ENCODE measurements at regions not wholly inside any gene's neighbourhood (a gene's known extent, or its start where the extent isn't known, plus 50 kb on each side); places are given as distances from the start of the nearest gene placed in this dataset.

GRCh38 chr14:101196795-101197590, 293.5 kb upstream of the RTL1 start:
- no peak for ATAC-seq

DNA sequence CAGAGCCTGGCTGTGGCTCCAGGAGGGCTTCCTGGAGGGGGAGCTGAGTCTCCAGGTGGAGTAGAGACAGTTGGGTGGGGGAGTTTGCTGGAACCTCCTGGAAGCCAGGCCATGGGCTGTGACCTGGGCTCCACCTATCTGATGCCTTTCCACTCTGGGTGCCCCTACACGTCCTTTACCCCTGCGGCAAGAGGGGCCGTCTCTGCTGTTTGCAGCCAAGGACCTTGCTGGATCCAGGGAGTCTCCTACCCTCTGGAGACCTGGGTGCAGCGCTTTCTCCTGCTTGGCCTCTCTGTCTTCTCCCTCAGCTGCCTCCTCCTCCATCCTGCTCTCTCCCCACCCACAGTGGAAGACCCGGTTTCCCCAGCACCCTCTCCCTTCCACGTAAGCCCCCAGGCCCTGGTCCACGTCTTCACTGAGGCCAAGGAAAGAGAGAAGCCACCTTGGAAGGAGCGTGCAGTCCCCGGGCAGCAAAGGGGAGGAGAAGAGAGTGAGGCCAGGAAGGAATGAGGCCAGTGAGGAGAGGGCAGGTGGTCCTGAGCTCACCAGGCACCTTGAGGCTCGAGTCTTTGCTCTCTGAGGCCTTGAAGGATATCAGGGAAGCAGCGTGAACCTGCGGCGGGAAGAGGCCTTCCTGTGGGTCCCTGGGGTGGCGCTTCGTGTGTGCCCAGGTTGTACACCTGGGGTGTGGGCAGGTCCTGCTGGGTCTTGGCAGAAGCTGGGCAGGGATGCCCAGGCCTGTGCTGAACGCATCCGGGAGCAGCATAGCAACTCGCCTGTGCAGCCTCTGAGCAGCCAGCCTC, 294.3 kb upstream of the RTL1 start:
- no peak for ATAC-seq

- ATAC-seq, result no peak
Observed at GRCh38 chr14:101198398-101199027, 295.0 kb upstream of the RTL1 start.

- no peak for ATAC-seq
Observed at GRCh38 chr14:101199028-101199770, 295.7 kb upstream of the RTL1 start.

- ATAC-seq, result no peak
Observed at GRCh38 chr14:101200008-101200649, 296.6 kb upstream of the RTL1 start.

DNA sequence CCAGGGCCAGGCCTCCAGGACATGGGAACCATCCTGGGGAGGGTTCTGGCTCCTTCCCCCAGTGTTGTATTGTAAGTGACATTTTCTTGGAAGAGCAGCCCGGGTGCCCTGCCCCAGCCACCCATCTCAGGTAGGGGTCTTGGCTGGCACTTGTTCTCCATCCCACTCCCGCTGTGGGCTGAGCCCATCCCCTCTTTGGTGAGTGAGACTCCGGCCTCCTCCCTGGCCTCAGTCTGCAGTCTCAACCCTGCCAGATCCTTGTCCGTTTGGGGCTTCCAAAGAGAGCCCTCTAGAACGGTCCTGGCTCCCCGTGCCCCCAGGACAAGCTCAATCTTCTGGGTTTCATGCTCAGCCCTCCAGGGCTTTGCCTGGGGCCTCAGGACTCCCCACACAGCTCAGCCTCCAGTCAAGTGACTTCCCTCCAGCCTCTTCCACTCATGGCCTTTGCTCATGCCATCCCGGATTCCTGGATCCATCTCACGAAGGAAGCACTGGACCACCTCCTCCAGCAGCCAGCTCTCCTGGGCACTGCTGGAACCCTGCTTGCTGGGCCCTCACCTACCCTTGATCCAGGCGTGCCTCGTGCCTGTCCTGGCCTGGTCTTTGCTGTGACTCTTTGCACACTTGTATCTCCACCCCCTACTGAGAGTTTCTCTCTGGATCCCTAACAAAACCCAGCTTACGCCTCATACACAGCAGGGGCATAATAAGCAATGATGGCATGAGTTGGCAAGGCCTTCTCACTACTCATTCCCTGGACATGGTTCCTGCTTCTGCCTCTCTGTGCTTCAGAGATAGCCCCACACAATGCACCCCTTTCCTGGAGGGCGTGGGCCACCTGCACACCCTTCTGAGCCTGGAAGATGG, 297.4 kb upstream of the RTL1 start:
- ATAC-seq, result no peak

- ATAC-seq, result no peak
Observed at GRCh38 chr14:101201535-101202151, 298.1 kb upstream of the RTL1 start.

DNA sequence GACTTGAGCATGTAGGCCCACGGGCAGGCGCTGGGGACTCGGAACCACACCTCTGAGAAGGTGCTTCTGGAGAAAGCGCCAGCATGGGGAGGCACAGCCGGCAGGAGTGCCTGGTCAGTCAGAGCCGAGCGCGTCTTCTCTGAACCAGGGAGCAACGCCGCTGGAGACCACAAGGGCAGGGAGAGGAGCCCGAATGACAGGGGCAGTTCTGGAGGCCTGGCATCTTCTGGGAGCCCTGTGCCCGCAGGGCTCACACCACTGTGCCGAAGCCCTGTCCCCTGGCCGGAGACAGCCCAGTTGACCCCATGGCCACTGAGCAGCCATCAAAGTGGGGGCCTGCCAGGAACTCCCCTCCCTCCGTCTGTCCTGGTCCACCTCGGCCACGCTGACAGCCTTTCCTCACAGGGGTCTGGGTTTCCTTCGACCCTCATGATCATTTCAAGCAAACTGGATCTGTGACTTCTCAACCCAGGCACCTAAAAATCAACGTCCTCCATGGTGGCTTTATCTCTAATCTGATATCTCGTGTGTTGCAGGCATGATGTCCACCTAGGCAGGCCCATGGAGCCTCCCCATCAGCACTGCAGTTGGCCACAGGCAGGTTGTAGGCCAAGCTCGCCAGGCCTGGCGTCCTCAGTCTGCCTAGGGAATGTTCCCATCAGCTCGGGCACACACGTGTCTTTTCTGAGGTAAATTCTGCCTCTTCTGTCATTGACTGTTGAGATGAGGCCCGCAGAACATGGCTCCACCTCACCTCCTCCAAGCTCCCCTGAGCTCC, 299.3 kb upstream of the RTL1 start:
- ATAC-seq, result no peak

DNA sequence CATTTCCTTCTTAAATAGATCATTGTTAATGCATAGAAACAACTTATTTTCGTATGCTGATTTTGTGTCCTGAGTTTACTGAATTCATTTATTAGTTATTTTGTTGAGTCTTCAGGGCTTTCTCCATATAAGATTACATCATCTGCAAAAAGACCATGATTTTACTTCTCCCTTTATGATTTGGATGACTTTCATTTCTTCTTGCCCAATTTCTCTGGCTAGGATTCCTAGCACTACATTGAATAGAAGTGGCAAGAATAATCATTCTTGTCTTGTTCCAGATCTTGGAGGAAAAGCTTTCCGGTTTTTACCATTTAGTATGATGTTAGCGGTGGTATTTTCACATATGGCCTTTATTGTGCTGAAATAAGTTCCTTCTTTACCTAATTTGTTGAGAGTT, 303.0 kb upstream of the RTL1 start:
- ATAC-seq, result no peak

- no peak for ATAC-seq
Observed at GRCh38 chr14:101207041-101207440, 303.5 kb upstream of the RTL1 start.

DNA sequence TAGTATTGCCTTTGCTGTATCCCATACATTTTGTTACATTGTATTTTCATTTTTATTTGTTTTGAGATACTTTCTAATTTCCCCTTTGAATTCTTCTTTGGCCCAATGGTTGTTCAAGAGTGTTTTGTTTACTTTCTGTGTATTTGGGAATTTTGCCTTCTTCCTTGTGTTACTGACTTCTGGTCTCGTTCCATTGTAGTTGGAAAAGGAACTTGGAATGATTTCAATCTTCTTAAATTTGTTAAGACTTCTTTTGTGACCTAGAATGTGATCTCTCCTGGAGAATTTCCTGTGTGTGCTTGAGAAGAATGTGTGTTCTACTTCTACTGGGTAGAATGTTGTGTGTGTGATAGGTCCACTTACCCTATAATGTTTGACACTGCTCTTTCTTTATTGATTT, 304.4 kb upstream of the RTL1 start:
- ATAC-seq, result no peak

- ATAC-seq, result no peak
Observed at GRCh38 chr14:101209594-101209993, 306.1 kb upstream of the RTL1 start.

- no peak for ATAC-seq
Observed at GRCh38 chr14:101215266-101215665, 311.7 kb upstream of the RTL1 start.

- no peak for ATAC-seq
Observed at GRCh38 chr14:101215927-101216326, 312.4 kb upstream of the RTL1 start.

DNA sequence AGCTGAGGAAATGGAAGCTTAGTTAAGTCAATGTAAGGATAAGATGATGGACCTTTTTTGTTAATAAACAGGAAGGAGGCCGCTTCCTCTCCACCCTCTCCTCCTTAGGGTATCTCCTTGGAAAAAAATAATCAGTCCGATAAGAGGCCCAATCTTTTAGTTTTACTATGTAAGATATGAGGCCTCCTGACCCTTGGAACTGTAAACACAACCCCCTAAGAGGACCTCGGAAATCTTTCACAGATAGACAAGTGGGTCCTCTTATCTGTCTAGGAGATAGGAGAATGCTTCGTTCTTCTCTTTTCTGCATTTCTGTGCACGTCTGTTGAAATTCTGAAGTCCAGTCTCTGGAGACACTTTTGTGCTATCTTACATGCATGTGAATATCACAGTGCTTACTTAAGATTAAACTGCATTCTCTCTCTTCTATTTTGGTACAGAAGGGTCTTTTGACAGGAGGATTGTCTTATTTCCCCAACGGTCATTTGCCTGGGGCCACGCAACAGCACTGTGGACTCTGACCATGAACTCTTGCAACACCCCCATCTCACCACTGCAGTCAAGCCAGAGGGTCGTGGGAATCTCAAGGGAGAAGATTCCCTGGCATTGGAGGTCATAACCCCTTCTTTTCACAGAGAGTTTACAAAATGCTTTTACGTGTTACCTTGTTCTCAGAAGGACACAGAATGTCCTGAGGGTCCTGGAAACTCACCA, 313.0 kb upstream of the RTL1 start:
- no peak for ATAC-seq

GRCh38 chr14:101217080-101217463, 313.6 kb upstream of the RTL1 start:
- no peak for ATAC-seq

DNA sequence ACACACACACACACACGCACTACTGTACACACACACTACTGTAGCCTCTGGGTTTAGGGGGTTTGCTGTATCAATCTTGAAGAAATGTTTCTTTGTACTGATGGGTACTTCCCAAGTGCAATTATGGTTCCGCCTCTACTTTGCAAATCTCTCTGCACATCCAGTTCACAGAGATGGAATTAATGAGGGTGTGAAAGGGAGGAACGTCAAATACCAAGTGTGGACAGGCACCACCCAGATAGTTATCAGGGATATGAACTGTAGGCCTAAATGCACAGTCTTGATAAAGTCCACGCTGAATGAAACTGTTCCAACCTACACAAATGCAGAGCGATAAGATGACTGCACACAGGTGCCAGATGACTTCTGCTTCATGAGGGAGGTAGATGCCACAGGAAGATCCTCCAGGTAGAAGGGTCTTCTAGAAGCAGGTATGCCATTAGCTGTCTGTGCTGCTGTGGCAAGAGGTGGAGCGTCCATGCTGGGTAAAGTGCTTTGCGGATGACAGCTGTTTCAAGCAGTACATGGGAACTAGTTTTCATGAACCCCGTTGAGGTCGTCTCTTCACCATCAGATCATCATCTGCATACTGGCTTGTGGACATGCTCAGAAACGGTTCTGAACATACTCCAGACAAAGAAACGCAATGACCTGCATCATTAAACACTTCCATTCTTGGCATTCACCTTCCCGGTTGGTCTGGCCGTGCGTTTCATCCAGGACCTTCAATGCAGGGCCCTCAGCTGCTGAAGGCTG, 314.3 kb upstream of the RTL1 start:
- ATAC-seq, result no peak

- no peak for ATAC-seq
Observed at GRCh38 chr14:101219896-101220703, 316.6 kb upstream of the RTL1 start.

Measured in esophagus mucosa (tissue), 1 donor.